GM12875 (cell line): ENCODE measurements at regions not wholly inside any gene's neighbourhood (a gene's known extent, or its start where the extent isn't known, plus 50 kb on each side); places are given as distances from the start of the nearest gene placed in this dataset.

ENCODE experiments used
- H3K4me3 ChIP-seq: one replicate; pipeline ENCODE4 v1.5.1; 2011; ENCODE audit warnings: low read depth, low read length, control low read depth
- CTCF ChIP-seq: IDR thresholded peaks from 2 replicates; pipeline ENCODE4 v1.5.1; 2011; ENCODE audit warnings: low read depth, mild to moderate bottlenecking, control low read depth, inconsistent platforms, low read length, moderate library complexity, borderline replicate concordance; ENCODE audit not compliant: insufficient read depth

GRCh38 chr1:165147799-165148198, 208.7 kb downstream of the LMX1A start:
- TF ChIP-seq CTCF: no peak
- no peak overlapping the region for H3K4me3 ChIP-seq

- TF ChIP-seq CTCF: peak; percentile 72
- H3K4me3 ChIP-seq: no peak overlapping the region
These were observed 211.6 kb downstream of the LMX1A start for GRCh38 chr1:165144757-165145397.

- H3K4me3 ChIP-seq: no peak overlapping the region
- peak; percentile 78 for TF ChIP-seq CTCF
These were observed 213.0 kb downstream of the LMX1A start for GRCh38 chr1:165143437-165144065.

- no peak for TF ChIP-seq CTCF
- no peak overlapping the region for H3K4me3 ChIP-seq
These were observed 217.6 kb downstream of the LMX1A start for GRCh38 chr1:165138960-165139359.

GRCh38 chr1:165137551-165138316, 218.8 kb downstream of the LMX1A start:
- no peak for TF ChIP-seq CTCF
- no peak overlapping the region for H3K4me3 ChIP-seq

- H3K4me3 ChIP-seq: no peak overlapping the region
- no peak for TF ChIP-seq CTCF
These were observed 222.1 kb downstream of the LMX1A start for GRCh38 chr1:165134431-165134830.

GRCh38 chr1:165129568-165130164, 226.8 kb downstream of the LMX1A start:
- peak; percentile 65 for TF ChIP-seq CTCF
- H3K4me3 ChIP-seq: no peak overlapping the region
